ENCODE measurements at regions not wholly inside any gene's neighbourhood (a gene's known extent, or its start where the extent isn't known, plus 50 kb on each side); places are given as distances from the start of the nearest gene placed in this dataset.
"Not testable (repeated sequence)": the region's sequence is repeated elsewhere in the genome, so short reads cannot be mapped to it uniquely, and the experiment has no call there.

DNA sequence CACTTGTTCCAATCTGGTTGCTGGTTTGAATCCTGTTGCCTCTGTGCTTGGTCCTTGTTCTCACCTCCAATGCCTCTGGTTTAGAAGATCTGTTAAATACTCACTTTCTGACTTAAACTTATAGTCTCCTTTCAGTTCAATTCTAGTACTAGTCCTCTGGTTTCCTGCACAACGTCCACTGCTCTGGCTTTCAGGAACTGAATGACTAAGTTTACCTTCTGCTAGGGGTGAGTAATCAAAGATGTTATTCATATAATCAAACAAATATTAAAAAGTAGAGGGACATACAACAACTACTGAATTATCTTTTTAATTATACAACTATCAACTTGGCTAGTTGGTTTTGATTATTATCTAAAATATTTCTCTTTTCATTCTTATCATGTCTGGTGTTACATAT is 496.4 kb upstream of the TOM1L1 start:
- no peak for DNase-seq
- no peak overlapping the region for H3K4me3 ChIP-seq (ENCODE audit: insufficient read depth, low read depth, low read length)
- H3K36me3 ChIP-seq (replicated peaks; ENCODE audit: control insufficient read depth, insufficient read depth, low read length) = no peaks in the 10 kb centered on the region
- no peaks in the 10 kb centered on the region for H3K27me3 ChIP-seq (ENCODE audit: control insufficient read depth, insufficient read depth, low read length)

DNA sequence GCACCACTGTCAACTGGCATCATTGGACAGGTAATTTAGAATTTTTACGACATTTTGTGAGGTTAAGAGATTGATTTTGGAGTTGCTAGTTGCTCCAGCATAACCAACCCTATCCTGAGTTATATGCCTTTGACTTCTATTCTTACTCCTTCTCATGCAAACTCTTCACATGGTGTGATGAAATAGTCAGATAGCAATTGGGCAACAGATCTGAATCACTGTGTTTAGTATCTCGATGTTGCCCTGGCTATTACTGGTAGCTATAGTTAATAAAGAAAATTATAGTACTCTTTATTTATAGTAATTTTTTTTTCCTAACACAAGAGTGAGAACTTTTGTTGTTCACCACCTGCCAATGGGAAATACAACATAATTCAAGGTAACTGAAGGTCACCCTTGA is 494.8 kb upstream of the TOM1L1 start:
- no peaks in the 10 kb centered on the region for H3K36me3 ChIP-seq (replicated peaks; ENCODE audit: control insufficient read depth, insufficient read depth, low read length)
- no peaks in the 10 kb centered on the region for H3K27me3 ChIP-seq (ENCODE audit: control insufficient read depth, insufficient read depth, low read length)
- H3K4me3 ChIP-seq (ENCODE audit: insufficient read depth, low read depth, low read length) = no peak overlapping the region
- no peak for DNase-seq

DNA sequence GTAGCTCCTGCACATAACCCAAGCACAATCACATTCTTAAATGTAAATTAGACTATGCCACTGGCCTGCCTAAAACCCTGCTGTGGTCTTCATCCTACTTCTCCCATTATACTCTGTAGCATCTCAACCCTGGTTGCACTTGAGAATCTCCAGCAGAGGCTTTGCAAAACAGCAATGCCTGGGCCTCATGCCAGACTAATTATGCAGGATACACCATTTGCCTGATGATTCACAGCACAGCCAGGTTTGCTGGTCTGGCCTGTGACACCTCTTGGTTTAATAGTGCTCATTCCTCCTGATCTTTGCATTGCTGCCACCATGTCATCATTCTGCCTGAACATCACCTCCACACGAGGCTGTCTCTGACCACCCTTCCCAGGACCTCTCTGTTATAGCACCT is 491.9 kb upstream of the TOM1L1 start:
- no peak for DNase-seq
- Histone ChIP-seq H3K36me3 (replicated peaks; ENCODE audit: control insufficient read depth, insufficient read depth, low read length) (no peaks in the 10 kb centered on the region), H3K4me3 (ENCODE audit: insufficient read depth, low read depth, low read length) (no peak overlapping the region), H3K27me3 (ENCODE audit: control insufficient read depth, insufficient read depth, low read length) (no peaks in the 10 kb centered on the region)

DNA sequence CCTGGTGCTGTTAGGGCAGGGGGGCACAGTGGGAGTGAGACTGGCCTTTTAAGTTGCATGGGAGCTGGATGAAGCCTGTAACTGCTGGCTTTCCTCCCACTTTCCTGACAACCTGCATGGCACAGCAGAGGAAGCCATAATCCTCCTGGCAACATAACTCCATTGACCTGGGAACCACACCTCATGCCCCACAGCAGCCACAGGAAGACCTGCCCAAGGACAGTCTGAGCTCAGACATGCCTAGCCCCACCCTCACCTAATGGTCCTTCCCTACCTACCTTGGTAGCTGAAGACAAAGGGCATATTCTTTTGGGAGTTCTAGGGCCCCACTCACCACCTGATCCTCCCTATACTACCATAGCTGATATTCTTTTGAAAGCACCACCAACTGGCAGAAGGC is 482.2 kb upstream of the TOM1L1 start:
- DNase-seq = no peak
- H3K4me3 ChIP-seq (ENCODE audit: insufficient read depth, low read depth, low read length) = no peak overlapping the region
- H3K27me3 ChIP-seq (ENCODE audit: control insufficient read depth, insufficient read depth, low read length) = no peaks in the 10 kb centered on the region
- no peaks in the 10 kb centered on the region for H3K36me3 ChIP-seq (replicated peaks; ENCODE audit: control insufficient read depth, insufficient read depth, low read length)

- Histone ChIP-seq H3K4me3 (ENCODE audit: insufficient read depth, low read depth, low read length) (no peak overlapping the region), H3K36me3 (replicated peaks; ENCODE audit: control insufficient read depth, insufficient read depth, low read length) (no peaks in the 10 kb centered on the region), H3K27me3 (ENCODE audit: control insufficient read depth, insufficient read depth, low read length) (no peaks in the 10 kb centered on the region)
- DNase-seq = no peak
These were observed 475.0 kb upstream of the TOM1L1 start for GRCh38 chr17:54425671-54426070.

DNA sequence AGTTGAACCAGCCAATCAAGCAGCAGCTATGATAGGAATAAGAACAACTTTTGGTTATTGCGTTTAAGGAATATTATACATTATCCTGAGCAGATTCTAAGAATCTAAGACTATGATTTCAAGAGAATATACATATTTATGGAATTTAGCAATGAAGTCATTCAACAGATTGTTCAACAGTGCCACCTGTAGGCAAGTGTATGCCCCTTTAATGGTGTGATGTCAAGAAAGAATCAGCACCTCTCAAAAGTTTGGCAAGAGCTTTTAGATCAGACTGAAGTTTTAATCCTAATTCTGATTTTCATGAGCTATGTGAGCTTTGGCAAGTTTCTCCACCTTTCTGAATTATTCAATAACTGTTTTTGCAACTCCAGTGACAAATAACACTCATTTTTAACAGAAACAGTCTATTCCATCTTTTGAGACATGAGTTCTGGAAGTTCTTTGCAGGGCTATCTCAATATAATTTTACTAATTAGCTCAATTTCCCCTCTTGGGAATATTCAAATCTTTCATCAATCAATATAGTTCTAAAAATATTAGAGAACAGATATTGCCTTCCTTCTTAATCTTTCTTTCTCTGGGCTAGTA is 474.3 kb upstream of the TOM1L1 start:
- Histone ChIP-seq H3K4me3 (ENCODE audit: insufficient read depth, low read depth, low read length) (no peak overlapping the region), H3K27me3 (ENCODE audit: control insufficient read depth, insufficient read depth, low read length) (no peaks in the 10 kb centered on the region), H3K36me3 (replicated peaks; ENCODE audit: control insufficient read depth, insufficient read depth, low read length) (no peaks in the 10 kb centered on the region)
- peak; percentile 25 for DNase-seq

- no peak for DNase-seq
- no peaks in the 10 kb centered on the region for H3K36me3 ChIP-seq (replicated peaks; ENCODE audit: control insufficient read depth, insufficient read depth, low read length)
- H3K4me3 ChIP-seq (ENCODE audit: insufficient read depth, low read depth, low read length) = no peak overlapping the region
- no peaks in the 10 kb centered on the region for H3K27me3 ChIP-seq (ENCODE audit: control insufficient read depth, insufficient read depth, low read length)
These were observed 464.7 kb upstream of the TOM1L1 start for GRCh38 chr17:54435966-54436365.

DNA sequence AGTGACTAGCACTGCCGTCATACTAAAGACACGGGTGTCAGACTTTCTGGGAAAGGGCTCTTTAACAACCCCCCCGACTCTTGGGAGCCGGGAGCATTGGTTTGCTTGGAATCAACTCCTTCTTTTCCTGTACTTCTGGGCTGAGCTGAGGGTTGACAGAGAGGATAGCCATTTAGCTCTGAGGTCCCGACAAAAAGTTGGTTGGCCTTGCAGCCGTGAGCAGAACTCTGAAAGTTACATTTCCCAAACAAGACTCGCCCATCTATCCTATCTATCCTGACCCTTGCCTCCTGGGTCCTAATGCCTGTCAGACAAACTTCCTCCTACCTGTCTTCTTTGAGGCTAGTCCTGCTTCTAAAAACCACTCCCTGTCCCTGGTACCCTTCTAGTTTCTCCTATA is 460.8 kb upstream of the TOM1L1 start:
- Histone ChIP-seq H3K36me3 (replicated peaks; ENCODE audit: control insufficient read depth, insufficient read depth, low read length) (no peaks in the 10 kb centered on the region), H3K27me3 (ENCODE audit: control insufficient read depth, insufficient read depth, low read length) (no peaks in the 10 kb centered on the region), H3K4me3 (ENCODE audit: insufficient read depth, low read depth, low read length) (no peak overlapping the region)
- no peak for DNase-seq

DNA sequence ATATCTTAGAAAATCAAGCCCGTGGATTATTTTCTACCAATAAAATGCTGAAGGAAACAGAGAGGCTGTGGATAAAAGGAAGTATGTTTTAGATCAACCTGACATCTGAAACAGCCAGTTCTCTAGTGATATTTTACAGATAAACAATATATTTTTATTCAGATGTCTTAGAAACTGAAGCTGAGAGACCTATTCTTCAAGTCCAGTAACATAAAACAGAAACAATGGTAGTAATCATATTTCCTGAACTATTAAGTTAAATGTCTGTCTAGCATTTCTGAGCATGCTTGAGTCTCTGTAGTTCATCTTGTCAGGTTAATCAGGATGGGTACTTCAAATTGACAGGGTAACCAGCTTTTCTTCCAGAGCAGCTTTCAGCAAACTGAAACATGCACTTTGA is 449.6 kb upstream of the TOM1L1 start:
- no peak overlapping the region for H3K4me3 ChIP-seq (ENCODE audit: insufficient read depth, low read depth, low read length)
- DNase-seq = no peak
- H3K36me3 ChIP-seq (replicated peaks; ENCODE audit: control insufficient read depth, insufficient read depth, low read length) = no peaks in the 10 kb centered on the region
- no peaks in the 10 kb centered on the region for H3K27me3 ChIP-seq (ENCODE audit: control insufficient read depth, insufficient read depth, low read length)

DNA sequence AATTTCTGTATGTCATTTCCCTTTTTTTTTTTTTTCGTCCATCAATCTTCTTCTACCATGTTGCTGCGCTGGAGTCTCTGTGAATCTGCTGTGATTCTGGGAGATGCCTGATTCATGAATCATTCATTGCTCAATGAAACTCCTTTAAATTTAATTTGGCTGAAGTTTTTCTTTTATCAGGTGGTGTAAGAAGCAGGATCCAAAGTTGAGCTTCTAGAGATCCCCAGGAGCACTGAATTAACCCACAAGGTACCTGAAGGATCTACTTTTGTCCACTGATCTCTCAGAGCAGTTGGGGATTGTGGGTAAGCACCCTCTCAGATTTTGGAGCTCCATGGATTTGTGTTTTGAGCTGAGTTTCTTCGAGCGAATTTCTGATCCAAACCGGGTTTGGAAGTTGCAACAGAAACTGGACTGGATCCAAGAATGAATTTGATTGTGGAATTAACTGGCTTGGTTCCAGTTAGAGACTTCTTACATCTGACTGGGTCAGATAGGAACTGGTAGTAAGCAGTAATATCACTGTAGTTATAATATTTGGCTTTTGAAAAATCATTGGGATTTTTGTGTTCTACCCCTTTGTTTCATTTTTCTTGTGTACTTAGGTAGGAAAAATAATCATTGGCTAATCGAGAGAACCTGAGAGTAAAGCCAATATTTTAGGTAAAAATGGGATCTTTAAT is 447.8 kb upstream of the TOM1L1 start:
- Histone ChIP-seq H3K27me3 (ENCODE audit: control insufficient read depth, insufficient read depth, low read length) (no peaks in the 10 kb centered on the region), H3K36me3 (replicated peaks; ENCODE audit: control insufficient read depth, insufficient read depth, low read length) (no peaks in the 10 kb centered on the region), H3K4me3 (ENCODE audit: insufficient read depth, low read depth, low read length) (no peak overlapping the region)
- no peak for DNase-seq

DNA sequence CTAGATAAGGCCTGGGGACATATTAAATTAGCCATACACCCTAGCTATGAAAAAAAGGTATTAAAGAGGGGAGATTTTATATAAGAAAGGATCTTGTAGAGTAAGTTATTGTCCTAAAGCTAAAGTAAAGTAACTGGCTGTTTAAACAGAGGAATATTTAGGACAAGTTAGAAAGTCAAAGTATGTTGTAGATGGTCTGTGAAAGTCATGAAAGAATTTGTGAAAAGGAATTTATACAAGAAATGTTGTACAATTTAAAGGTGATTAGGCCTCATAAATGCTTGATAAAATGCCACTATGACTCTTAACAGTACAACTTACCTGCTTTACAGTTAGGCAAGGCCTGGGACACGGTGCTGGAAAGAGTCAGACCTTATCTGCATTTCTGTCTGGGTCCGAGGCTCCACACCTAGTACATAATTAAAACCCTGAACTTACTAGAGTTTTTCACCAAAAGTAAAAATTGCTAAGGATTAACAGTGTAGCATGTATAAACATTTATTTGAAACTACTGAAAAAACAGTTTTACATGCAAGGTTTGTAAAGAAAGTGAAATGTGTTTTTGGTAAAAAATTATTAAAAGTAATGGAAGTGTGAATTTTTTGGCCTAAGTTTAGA is 445.3 kb upstream of the TOM1L1 start:
- DNase-seq = no peak

GRCh38 chr17:54465443-54465842 is 435.2 kb upstream of the TOM1L1 start:
- H3K27me3 ChIP-seq (ENCODE audit: control insufficient read depth, insufficient read depth, low read length); DNase-seq; H3K4me3 ChIP-seq (ENCODE audit: insufficient read depth, low read depth, low read length); H3K36me3 ChIP-seq (replicated peaks; ENCODE audit: control insufficient read depth, insufficient read depth, low read length): not testable (repeated sequence)

More for the DNA sequence above, 445.3 kb upstream of the TOM1L1 start:
- Histone ChIP-seq H3K36me3 (replicated peaks; ENCODE audit: control insufficient read depth, insufficient read depth, low read length) (no peaks in the 10 kb centered on the region), H3K4me3 (ENCODE audit: insufficient read depth, low read depth, low read length) (no peak overlapping the region), H3K27me3 (ENCODE audit: control insufficient read depth, insufficient read depth, low read length) (no peaks in the 10 kb centered on the region)

DNA sequence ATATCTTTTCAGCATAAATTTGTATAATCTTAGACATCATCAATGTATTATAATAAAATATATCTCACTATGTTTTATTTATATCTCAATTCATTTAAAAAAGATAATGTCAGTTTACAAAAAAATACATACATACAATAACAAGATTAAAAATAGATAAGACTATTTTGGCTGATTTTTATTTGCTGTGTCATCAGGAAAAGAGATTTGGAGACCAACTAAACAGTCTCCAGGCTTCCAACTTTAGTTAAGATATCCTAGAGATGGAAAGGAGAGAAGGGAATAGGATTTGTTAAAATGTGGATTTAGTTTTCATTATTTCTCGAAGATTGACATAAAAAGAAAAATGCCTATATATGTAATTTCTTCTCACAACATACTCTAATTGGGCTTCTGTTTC is 433.8 kb upstream of the TOM1L1 start:
- no peaks in the 10 kb centered on the region for H3K36me3 ChIP-seq (replicated peaks; ENCODE audit: control insufficient read depth, insufficient read depth, low read length)

GRCh38 chr17:54482843-54483242 is 417.8 kb upstream of the TOM1L1 start:
- H3K36me3 ChIP-seq (replicated peaks; ENCODE audit: control insufficient read depth, insufficient read depth, low read length) = no peaks in the 10 kb centered on the region
- no peaks in the 10 kb centered on the region for H3K27me3 ChIP-seq (ENCODE audit: control insufficient read depth, insufficient read depth, low read length)
- DNase-seq = no peak
- no peak overlapping the region for H3K4me3 ChIP-seq (ENCODE audit: insufficient read depth, low read depth, low read length)

More for the DNA sequence above, 433.8 kb upstream of the TOM1L1 start:
- Histone ChIP-seq H3K27me3 (ENCODE audit: control insufficient read depth, insufficient read depth, low read length) (no peaks in the 10 kb centered on the region), H3K4me3 (ENCODE audit: insufficient read depth, low read depth, low read length) (no peak overlapping the region)
- no peak for DNase-seq

DNA sequence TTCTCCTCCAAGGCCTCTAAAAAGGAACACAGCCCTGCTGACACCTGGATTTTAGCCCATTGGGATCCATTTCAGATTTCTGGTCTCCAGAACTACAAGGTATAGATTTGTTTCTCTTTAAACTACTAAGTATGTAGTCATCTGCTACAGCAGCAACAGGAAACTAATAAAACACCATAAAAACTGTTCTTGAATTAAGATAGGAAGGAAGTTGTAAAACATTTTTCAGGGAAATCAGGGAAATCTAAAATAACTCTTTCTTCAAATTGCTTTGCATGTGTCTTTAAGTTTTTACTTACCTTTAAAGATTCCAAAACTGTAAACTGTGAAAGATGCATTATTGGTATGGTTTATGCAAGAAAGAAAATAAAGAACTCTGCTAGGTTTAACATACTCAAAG is 407.0 kb upstream of the TOM1L1 start:
- DNase-seq = no peak
- Histone ChIP-seq H3K27me3 (ENCODE audit: control insufficient read depth, insufficient read depth, low read length) (no peaks in the 10 kb centered on the region), H3K4me3 (ENCODE audit: insufficient read depth, low read depth, low read length) (no peak overlapping the region), H3K36me3 (replicated peaks; ENCODE audit: control insufficient read depth, insufficient read depth, low read length) (no peaks in the 10 kb centered on the region)

All from H7 (cell line).